CD4-positive, alpha-beta T cell treated with Interleukin-10 for 1 hour (primary cell): ENCODE measurements at regions not wholly inside any gene's neighbourhood (a gene's known extent, or its start where the extent isn't known, plus 50 kb on each side); places are given as distances from the start of the nearest gene placed in this dataset.
"Not testable (repeated sequence)": the region's sequence is repeated elsewhere in the genome, so short reads cannot be mapped to it uniquely, and the experiment has no call there.

Experiments used
- DNase-seq: peaks from one replicate; pipeline ENCODE4 v3.0.0-alpha.2; 2020

DNA sequence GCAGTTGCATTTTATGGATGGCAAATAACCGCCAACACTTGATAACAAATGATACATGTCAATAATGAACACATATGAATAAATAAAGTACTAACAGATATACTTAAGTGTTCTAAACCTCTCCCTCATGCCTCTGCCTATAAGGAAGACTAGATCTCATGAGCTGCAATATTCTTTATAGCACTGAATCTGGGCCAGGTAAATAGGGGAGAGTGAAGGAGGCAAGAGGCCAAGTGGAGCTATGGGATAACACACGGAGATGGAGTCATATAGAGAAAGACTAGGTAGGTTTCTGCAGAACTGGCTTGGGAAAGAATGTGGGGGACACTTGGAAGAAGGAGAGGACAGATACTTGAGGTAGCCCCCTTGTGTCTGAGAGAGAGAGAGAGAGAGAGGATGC, 354.2 kb upstream of the CFAP20DC start:
- DNase-seq, result no peak

DNA sequence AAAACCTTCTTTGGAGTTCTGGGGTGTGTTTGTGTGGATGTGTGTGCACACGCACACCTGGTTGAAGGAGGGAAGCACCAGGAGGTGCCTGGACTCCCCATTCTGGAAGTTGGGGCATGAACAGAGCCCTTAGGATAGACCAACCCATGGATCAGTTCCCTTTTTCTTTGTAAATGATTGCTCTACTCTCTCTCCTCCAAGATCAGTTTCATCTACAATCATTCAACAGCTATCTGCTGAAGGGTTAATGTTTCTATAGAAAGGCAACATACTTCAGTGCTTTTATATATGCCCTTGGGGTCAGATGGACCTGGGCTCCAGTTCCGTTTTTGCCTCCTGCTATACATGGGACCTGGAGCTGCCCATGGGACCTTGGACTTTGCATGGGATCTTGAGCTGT, 352.1 kb upstream of the CFAP20DC start:
- no peak for DNase-seq

DNA sequence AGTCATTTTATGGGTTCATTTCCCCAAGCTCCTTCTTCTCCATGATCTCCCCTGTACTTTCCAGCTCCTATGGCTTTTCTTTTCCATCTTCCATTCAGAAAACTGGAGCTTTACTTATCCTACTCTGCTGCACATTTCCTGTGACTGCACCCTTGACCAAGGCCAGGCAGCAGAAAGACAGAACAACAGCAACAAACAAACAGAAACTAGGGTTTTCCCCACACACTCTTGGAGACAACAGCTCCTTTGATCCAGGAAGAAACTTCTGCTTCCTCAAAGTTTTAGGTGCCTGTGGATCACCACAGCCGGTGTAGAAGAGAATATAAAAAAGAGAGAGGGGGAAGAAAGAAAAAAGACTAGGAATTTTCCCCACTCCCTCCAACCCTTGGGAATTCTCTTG, 342.3 kb upstream of the CFAP20DC start:
- no peak for DNase-seq

DNA sequence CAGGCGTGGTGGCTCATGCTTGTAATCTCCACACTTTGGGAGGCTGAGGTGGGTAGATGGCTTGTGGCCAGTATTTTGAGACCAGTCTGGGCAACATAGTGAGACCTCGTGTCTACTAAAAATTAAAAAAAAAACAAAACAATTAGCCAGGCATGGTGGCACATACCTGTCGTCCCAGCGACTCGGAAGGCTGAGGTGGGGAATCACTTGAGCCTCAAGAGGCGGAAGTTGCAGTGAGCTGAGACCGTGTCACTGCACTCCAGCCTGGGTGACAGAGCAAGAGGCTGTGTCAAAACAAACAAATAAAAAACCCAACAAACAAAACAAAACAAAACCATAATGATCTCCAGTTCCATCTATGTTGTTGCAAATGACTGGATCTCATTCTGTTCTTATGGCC, 341.3 kb upstream of the CFAP20DC start:
- no peak for DNase-seq

DNA sequence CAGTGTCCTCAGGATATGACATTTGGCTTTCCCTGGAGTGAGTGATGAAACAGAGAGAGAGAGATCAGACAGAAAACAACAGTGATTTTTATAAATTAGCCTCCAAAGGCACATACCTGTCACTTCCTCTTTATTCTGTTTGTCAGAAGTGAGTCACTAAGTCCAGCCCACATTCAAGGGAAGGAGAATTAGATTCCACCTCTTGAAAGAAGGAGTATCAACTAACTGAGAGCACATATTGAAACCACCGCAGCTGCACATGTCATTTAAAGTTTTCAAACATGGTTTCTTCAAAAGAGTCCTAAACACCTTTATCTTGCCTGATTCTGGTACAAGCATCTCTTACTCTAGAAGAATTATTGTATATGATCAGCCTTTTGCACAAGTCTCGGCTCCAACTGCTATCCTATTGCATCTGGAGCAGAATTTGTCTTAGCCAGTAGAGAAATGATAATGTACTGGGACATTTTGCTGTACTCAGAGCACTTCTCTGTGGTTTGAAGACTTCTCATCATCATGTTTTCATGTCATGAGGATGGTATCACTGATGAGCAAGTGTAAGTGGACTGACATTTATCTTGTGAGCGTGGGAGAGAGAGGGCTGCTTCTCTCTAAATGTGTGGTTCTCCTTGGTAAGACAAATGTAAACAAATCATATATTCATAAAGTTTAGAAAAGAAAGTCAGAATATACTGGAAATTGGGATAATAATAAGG, 338.9 kb upstream of the CFAP20DC start:
- DNase-seq, result peak; percentile 18

DNA sequence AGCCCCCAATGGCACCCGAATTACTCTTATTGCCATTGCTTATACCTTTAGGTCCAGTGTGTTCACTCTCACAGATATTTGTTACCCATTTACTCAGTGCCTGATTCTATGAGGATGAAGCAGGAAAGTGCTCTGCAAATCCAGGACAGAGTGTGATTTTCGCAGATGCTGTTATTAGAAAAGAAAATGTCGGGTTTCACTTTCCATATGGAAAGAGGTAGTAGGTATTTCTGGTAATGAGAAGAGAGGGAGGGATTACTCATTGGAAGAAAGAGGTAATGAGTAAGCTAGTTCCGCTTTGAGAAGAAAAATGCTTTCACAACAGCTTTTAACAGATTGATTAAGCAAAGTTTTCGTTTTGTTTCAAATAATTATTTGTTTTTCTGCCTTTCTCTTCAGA, 336.3 kb upstream of the CFAP20DC start:
- DNase-seq, result peak; percentile 9

DNA sequence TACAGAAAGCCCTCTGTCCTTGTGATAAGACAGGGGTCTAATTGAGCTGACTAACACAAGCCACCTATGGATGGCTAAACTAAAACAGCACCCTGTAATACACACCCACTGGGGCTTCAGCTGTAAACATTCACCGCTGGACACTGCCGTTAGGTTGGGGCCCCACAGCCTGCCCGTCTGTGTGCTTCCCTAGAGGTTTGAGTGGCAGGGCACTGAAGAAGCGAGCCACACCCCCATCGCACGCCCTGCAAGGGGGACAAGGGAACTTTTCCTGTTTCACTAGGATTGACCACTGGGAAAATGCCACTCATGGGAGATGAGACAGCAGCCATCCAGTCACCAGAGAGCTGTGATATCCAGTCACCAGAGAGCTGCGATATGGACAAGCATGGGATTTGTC, 335.7 kb upstream of the CFAP20DC start:
- no peak for DNase-seq

DNA sequence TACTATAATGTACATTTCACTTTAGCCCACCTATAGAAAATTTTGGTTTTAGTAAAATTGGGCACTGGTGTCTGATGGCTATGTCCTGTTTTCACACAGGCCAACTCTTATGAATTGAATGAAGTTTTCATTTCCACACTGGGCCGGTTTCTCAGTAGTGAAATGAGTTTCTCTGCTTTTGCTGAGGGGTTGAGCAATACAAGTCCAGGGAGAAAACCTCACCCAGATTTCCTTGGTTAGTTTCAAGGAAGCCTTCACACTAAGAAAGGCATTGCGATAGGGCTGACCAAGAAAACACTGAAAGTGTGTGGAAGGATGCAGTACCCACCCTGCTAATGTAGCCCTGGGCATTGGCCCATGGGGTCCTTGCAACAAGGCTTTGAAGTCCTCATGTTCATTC, 331.5 kb upstream of the CFAP20DC start:
- no peak for DNase-seq

DNA sequence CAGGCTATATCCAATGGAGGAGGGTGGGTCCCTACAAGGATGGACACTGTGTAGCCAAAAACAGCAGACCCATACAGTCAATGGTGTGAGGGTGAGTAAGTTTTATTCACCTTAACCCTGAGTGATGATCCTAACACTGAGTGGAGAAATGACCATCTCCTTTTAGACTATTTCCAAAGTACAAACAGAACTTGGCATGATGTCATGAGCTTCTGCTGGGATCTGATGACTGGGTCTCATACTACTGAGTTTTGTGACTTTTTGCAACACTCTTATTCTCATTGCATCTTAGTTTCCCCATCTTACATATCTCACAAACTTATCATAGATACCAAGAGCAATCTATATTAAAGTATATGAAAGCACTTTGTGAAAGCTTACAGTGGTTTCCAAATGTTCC, 330.3 kb upstream of the CFAP20DC start:
- DNase-seq, result no peak

DNA sequence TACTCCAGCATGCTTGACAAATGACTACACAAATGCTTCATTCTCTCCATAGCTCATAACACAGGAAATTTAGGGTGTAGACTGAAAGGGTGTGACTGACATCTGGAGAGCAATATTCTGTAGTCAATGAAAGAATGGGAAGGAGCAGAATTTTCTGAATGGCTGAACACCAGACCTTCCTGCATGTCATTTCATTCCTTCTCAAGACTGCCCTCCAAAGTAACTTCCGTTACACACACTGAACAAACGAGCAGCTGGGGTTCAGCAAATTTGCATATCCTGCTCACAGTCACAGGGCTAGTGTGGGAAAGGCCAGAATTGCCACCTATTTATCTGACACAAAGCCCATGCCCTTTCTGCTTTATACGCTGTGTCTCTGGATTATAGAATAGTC, 325.0 kb upstream of the CFAP20DC start:
- peak; percentile 19 for DNase-seq

DNA sequence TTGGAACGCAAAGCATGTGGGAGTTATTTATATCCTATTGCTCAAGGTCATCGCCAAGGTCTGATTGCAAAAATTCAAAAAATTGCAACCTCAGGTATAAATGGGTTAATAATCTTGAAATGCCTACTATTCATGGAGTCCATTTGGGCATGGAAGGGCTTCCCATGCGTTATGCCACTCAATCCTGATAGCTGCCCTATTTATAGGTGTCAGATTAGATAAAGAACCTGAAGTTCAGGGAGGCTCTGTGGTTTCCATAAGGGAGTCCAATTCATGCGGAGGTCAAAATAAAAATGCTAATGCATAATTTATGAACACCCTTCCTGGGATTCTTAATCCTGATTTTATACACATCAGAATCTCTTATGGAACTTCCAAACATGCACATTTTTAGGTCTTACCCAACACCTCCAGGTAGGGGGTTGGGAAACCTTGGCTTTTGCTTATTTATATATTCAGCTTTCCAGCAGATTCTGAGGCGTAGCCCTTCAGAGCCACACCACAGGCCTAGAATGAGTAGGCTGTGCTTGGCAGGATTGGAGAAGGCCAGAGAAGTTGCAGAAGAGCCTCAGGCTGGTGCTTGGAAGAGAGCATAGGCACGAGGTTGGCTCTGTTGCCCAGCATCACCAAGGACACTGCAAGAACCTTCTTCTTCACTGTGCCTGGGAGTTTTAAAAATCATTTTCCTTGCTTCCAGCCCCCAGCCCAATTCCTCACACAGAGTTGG, 324.4 kb upstream of the CFAP20DC start:
- no peak for DNase-seq

DNA sequence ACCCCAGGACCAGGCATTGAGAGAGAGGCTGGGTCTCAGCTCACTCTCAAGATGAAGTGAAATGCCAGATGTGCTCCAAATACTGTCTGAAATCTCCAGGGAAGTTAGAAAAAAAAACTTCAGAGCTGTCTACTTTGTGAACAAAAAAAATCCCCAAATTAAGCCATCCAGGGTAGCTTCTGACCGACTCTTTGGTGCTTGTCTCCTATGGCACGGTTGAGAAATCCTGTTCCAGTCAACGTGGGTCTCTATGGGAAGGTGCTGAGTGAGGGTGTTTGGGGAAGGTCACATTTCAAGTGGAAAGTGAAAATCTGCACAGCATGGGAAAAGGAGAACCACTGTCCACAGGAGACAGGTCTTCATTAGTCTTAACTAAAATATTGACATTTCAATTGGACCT, 322.5 kb upstream of the CFAP20DC start:
- DNase-seq, result no peak

DNA sequence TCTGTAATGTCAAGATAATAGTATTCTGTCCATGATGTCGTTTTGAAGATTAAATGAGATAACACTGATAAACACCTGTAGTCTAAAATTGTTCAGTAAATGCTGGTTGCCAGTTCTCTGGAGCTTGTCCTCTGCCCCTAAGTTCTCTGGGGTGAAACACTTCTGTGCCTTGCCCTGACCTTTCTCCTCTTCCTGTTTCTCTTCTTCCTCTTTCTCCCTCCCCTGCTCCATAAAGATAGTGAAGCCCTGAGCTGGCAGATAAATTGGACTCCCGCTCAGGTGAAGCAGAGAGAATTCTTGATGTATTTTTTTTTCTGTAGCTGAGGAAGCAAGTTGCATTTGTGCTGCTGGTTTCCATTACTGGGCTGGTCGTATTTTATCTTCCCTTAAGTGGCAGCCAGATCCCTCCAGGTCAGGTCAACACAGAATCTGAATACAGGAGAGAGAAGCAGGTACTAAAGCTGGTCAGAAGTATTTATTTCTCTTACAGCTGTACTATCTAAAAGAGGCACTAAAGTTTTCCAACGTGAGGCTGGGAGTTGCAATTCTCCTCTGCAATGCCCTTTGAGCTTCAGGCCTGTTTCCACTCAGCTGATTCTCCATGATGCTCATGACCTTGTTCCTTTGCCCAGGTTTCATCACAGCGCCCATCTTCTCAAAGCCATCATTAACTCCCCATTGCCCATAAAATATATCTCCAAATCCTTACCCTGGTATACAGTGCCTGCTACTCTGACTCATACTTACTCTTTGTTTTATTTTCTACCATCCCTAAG, 319.3 kb upstream of the CFAP20DC start:
- DNase-seq, result no peak

DNA sequence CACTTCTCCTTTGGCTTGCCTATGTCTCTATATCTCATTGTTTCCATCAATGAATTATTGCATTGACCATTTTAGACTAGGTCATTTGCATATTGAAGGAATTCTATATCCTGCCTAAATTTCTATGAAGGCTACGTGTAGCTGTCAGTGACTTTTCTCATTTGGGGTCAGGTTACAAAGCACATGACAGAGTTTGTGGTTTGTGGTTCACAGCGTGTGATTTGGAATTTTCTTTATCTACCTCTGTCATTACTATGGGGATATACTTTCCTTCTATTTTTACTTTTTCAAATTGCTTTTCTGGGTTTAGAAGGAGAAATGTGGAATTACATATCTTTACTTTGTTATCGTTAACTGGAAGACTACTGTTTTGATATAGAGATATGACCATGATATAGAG, 317.3 kb upstream of the CFAP20DC start:
- no peak for DNase-seq

DNA sequence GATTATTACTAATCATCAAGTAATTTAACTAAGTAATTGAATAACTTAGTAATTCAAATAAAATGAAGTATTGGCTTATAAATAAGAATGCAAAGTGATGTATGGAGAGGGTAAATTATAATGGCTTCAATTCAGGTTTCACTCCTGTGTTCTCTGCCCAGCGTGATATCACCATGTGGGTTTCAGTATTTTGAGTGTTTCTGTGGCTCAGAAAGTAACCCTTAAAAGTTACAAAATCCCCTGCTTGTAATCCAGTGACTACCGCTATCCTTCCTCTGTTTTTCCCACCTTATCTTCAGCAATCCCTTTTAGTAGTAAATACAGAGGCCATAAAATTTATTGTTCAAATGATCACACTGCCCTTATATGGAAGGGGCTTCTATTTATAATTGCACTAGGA, 316.4 kb upstream of the CFAP20DC start:
- no peak for DNase-seq

DNA sequence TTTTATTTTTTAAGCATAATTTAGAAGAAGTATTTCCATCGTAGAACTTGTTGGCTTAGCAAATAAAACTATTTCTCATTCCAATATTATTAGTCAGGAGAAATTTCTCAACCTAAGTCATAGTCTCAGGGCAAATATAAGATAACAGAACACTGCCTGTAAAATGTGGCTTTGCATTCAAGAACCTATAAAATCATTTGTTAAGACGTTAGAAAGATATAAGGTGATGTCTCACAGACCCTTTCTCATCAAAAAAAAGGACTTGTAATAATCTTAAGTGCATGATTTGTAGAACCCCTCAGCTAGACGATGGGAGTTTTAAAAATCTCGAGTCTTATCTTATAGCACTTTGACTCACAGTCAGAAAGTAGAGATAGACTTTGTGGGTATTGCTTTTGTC, 314.7 kb upstream of the CFAP20DC start:
- no peak for DNase-seq

DNA sequence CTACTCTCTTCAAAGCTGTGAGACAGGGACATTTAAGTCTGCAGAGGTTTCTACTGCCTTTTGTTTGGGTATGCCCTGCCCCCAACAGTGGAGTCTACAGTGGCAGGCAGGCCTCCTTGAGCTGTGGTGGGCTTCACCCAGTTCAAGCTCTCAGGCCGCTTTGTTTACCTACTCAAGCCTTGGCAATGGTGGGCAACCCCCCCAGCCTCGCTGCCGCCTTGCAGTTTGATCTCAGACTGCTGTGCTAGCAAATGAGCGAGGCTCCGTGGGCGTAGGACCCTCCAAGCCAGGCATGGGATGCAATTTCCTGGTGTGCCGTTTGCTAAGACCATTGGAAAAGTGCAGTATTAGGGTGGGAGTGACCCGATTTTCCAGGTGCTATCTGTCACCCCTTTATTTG, 310.5 kb upstream of the CFAP20DC start:
- DNase-seq, result not testable (repeated sequence)

DNA sequence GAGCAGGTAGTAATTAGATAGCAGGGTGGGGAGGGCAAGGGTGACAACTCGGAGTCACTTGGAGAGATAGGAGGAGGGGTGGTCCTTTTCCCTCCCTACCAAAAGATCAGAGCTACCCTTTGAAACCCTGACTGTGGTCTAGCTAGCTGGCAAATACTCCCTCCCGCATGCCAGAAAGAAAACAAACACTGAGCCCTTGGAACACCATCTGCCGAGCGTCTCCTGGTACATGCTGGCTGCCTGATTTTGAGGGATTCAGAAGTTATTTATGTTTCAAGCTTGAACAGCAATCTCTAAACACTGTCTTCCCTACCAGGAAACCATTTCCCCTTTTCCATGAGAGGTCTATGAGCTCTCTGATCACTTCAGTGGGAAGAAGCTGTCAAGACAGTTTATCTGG, 291.6 kb upstream of the CFAP20DC start:
- DNase-seq, result no peak

DNA sequence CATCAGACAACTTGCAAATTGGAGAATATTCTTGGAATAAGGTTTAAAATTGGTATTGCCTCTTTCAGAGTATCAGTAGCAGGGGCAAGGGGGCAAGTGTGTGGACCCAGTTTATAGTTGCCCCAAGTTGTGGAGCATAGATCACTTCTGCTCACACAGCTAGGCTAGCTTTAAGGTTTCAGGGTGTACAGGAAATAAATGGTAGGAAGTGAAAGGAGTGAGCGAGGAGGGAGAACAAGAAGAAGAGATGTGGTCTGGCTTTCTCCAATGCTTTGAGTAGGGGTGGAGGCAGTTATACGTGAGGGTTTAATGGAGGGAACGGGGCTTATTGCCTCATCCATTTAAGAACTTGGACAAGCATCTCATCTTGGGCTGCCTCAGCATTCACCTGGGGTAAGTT, 290.0 kb upstream of the CFAP20DC start:
- no peak for DNase-seq

DNA sequence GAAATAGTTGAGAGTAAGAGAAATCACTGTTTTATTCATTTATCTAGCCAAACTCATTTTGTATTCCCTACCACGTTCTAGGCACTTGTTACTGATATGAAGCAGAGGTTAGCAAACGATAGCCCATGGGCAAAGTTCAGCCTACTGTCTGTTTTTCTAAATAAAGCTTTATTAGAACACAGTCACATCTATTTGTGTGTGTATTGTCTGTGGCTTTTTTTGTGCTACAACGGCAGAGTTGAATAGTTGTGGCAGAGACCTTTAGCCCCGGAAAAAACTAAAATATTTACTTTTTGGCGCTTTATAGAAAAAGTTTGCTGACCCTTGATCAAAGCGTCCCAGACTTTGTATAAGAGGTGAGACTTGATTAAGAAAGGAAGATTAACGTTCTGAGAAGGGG, 289.1 kb upstream of the CFAP20DC start:
- DNase-seq, result no peak

DNA sequence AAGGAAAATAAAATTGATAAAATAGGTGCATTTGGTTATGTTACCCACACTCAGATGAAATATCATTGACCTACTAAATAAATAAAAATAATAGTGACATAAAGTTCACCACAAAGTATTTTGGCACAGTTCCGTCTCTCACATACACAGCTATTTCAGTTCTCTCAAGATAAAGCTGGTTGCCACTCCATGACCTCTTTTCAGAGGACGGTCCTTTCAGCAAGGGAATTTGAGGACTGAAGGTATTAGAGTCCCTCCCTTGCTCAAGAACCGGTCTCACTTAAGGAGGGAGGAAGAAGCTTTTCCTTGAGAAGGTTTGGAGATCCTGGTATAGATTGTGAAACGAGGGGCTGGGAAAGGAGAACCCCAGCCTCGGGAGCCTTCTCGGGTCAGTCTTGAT, 285.5 kb upstream of the CFAP20DC start:
- no peak for DNase-seq

DNA sequence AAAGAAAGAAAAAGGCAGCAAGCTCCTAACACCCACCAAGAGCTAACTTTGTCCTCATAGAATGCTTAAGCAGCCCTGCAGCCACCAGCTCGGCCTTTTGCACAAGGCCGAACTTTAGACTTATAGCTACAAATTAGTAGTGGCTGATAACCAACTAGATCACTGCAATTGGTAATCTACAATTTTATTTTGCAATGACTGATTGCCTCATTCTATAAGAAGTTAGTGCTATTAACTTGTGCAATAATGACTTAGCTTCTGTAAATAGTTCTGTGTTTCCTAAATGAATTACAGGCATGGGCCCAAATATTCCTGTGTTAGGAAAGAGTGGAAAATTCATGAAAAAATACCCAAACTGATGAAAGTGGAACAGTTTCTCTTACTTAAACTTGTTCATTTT, 284.8 kb upstream of the CFAP20DC start:
- no peak for DNase-seq

DNA sequence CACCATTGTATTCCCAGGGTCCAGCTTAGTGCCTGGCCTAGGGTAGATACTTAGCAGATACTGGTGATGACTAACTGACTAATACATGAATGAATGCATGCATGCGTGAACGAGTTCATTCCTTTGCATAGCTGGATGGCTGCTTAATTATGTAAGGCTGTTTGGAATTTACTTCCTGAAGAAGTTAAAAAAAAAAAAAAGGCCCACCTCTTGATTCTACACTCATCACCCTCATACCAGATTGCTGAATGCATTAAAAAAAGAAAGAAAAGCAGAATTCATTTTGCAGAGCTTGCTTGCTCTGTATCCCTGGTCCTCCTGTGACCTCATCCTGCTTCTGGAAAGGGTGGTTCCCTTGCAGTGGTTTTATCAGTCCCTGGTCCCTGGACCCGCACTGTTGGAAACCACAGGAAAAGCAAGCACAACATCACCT, 277.6 kb upstream of the CFAP20DC start:
- no peak for DNase-seq
